ENCODE measurements at regions not wholly inside any gene's neighbourhood (a gene's known extent, or its start where the extent isn't known, plus 50 kb on each side); places are given as distances from the start of the nearest gene placed in this dataset.

DNA sequence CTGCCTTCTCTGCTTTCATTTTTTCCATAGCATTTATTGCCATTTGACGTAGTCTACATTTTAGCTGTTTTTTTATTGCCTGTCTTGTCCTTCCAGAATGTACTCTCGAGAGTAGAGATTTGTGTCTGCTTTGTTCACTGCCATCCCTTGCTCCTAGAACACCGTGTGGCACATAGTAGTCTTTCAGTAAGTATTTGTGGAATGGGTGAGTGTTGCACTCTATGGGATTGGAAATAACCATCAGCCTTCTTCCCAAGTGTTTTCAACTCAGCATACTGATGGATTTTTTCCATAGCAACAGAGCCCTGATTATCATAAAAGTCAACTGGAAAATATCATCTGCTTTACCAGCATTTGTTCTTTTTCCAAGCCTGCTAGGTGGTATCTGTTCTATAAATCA is 462.6 kb downstream of the ENC1 start:
- DNase-seq: no peak

DNA sequence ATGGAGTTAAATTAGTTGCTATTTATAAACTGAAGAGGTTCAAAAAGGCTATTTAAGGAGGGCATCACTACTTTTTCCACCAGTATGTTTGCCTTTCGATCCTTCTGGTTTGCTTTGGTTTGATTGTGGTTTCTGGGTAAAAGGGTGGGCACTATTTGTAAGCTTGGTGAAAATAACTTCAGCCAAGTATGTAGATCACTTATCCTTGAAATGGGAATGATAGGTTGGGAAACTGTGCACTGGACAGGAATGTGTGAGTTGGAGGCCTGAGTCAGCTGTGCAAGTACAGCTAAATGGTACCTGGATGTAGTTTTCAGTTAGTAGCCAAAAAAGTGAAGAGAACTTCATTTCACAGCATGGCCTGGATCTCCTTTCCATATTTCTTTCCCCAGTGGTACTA is 466.2 kb downstream of the ENC1 start:
- DNase-seq: no peak

GRCh38 chr5:74173665-74174064 is 466.9 kb downstream of the ENC1 start:
- no peak for DNase-seq

GRCh38 chr5:74173241-74173640 is 467.3 kb downstream of the ENC1 start:
- no peak for DNase-seq

DNA sequence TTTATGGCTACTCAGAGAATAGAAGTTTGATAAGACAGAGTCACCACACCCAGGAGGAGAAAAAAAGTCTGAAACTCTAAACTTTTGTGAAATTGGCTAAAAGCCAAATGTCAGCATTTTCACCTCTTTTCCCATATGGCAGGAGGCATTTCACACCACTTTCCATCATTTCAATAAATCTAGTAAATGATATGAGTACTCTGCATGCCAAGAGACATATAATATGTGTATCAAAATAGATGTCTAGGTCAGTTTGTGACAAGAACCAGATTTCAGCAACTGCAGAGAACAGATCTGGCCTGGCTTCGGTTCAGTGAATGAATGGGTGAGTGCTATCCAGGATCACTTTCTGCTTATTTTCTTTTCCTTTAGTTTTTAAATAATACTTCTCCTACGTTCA is 470.8 kb downstream of the ENC1 start:
- no peak for DNase-seq

DNA sequence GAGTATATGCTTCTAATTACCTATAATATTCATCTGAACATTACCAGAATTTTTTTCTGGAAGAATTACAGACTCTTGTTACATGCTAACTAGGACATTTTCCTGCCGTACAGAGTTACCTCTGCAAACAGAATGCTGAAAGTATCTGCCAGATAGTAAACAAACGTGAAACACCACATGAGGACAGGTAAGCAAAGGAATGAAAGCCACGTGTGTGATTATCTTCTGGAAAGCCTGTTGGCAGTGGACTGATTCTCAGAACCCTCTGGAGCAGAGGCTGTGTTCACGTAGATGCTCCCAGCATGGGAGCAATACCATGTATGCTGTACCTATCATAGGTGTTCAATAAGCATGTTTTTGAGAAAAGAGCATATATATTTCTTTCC is 472.6 kb downstream of the ENC1 start:
- no peak for DNase-seq

DNA sequence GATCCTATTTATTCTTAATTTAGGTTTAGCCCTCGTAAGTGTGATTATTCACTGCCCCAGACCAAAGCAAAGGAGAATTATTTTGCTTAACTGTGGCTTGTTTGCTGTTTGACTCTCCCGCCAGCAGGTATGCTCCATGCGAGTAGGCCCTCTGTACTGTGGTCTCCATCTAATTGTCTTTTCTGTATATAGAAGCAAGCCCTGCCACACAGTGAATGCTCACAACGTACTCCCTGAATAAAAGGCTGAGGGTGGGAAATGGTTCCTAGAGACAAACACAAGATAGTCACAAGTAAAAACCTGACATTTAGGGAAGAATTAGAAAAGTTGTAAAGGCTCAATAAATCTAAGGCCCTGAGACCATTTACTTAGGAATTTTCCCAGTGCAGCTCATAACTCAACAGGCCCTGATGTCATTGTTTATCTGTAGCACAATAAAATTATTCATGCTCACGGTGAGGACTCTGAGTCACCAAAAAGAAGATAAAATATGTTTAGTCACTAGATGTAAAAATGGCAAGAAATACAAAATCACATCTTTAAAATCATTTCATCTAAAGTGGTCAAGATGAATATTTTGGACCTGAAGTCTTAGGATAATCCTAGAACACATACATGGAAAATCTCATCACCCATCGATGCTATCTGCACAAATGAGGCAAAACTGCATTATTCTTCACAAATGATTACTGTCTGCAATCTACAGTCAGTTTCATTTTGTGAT is 473.2 kb downstream of the ENC1 start:
- DNase-seq: peak in 2 of 3 donors; percentile 14 to 24

- peak in 2 of 3 donors; percentile 5 to 12 for DNase-seq
Observed at GRCh38 chr5:74166064-74166463, 474.5 kb downstream of the ENC1 start.

DNA sequence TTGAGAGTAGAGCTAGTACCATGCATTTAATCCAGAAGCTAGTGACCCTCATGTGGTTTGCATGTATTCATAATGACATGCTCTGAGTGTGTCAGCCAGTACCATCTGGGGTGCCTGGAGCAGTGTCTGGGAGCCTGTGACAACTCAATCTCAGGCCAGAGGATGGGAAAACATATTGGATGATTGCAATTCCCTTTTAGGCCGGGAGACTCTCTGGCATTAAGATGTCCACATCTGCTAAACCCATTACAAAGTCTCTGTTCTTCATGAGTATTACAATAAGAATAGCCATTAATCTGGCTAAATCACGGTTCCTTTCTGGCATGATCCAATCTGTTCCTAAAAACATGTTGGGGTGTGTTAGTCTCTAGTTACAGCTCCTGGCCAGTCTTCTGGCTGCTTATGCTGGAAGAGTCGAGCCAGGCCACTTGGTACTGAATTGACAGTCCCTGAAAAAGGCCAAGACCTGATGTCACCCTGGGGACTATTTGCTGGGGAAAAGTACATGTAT is 475.7 kb downstream of the ENC1 start:
- DNase-seq: no peak

DNA sequence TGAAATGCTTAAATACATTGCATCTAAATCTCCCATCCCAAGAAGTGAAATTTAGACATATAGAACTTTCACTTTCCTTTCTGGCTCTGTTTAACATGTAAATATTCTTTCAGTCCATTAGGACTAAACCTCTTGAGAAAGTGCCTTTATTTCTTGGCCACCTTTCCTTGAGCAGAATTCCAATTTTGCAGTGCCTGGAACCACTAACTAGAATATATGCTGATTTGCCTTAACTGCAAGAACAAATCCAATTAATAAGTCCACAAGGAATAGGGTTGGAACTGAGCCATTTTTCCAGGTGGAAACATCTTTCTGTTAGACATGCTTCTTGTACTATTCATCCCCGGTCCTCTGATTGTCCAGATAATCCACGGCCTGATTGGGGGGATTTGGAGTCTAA is 478.0 kb downstream of the ENC1 start:
- DNase-seq: no peak

DNA sequence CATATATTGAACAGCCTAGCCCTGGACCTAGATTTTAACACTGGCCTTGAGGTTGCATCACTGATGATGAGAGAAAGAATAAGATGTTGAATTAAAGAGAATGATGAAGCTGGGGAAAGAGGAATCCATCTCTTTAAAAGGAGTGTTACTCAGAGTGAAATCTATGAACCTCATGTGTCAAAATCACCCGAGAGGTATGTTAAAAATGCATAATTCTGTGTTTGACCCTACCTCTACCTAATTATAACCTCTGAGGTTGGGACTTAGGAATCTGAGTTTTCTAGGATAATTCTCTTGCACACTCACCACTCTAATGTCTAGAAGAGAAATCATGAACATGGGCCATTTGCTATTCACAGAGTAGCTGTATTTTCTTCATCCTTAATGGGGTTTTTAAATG is 479.4 kb downstream of the ENC1 start:
- no peak for DNase-seq

DNA sequence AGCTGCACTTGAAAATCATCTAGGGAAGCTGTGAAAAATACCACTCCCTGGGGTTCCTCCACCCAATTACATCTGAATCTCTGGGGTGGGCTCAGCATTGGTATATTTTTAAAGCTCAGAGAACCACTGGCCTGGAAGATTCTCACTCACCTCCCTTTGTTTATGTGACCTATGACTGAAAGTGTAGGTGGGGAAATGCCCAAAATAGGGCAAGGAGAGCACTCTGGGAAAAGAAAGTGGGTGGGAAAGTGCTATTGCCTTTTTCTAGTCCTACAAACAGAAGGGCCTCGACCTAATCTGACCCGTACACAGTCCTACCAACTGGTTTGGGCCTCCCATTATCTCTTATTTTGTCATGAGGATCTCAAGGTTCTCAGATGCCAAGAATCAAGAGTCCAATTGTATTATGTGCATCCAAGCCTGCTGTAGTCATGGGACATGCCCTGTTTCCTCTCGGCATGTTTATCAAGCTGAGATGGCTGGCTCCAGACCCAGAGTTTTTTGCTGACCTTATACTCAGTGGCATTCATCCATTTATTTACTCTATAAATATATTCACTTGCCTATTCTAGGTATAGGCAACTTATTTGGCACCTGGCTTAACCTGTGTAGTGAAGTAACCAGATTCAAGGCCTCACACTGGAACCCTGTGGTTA is 483.7 kb downstream of the ENC1 start:
- peak; percentile 47 to 54 (median 52) for DNase-seq

DNA sequence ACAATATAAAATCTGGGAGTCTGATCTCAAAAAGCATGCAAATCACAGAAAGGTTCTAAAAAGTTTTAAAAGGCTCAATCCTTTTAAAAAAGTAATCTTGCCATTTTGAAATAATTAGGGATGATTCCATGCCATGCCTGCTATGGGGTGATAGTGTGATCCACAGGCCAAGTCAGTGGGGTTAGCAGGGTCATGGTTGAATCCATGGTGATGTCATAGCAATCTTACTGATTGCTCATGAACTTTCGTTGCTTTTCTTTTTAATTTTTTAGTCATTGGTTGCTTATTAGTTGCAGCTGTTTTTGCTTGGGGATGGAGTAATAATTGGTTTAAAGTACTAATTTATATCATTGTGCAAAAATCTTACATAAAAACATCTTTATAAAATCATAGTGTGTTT is 485.0 kb downstream of the ENC1 start:
- DNase-seq: no peak

GRCh38 chr5:74154526-74154925 is 486.0 kb downstream of the ENC1 start:
- no peak for DNase-seq

DNA sequence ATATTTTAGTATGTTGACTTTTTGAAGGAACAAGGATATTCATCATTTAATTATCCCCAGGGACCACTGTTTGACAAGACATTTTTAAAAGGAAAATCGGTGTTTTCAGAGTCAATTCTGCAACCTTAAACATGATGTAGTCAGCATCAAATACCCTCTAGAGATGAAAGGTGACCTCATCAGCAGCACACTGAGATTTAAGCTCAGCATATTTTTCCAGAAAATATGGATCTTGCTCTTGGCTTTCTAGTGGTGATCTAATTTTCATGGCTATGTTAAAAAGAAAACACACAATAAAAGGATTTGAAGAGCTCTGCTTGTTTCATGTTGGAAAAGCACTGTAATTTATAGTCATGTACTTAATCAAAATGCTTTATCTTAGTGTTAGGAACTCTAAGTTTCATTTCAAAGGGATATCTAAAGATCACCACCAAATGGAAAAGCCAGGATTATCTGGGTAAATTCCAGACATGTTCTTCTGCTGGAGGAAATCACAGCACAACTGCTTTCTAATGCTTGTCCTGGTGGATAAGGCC is 487.2 kb downstream of the ENC1 start:
- no peak for DNase-seq

DNA sequence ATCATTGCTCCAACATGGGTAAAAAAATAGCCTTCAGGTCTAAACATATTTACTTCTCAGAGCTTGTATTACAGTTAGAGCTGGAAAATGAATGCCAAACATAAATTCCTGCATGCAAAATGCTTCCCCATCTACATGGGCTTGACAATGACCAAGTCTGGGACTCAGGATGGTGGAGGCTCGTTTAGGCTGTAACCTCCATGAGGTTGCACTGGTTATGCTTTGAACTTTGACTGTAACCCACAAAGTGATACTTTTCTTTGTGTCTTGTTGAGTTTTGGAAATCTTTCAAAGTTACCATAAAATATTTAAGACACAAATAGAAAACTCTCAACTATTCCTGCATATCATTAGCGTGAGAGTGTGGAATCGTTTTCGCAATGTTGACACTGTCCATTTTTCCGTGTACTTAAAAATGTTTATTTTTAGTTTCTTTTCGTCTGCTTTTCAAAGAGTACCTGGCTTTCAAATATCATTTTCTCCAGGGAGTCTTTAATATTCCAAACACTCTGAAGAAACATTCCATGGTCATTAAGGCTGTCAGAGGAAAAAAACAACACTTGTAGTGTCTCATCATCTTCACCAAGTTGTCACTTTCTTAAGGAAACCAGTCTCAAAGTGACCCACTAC is 487.8 kb downstream of the ENC1 start:
- no peak for DNase-seq

DNA sequence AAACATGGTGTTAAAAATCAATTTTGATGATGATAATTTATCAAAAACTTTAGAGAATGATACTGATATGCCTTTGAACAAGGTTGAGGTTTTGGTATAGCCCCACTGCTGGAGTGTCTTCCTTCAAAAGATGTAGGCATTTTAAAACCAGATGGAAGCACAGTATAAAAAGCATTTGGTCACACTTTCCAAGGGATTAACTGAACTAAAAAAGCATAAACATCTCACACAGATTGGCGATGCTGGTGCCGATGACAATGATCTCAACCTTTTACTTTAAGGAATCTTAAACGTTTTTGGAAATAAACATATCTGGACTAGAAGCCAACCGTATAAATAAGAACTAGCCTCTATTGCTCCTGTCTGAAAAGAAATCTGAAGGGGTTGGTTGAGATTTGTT is 488.4 kb downstream of the ENC1 start:
- DNase-seq: no peak

DNA sequence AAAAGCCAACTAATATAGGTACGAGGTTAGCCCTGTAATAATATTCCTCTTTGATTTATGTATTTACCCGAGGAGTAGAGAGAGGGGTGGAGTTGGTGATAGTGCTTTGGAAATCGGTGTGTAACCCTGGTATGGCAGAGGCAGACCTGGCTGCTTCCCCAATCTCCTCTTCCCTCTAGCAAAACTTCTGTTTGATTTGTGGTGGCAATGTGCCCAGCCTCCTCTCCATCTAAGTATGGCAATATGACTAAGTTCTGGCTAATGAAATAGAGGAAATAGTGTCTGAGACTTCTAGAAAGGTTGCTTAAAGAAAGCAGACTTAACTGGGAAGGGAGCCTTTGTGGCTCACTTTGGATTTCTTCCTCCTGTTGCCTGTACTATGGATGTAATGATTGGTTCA is 491.1 kb downstream of the ENC1 start:
- peak; percentile 71 to 76 (median 71) for DNase-seq

GRCh38 chr5:74148321-74148720 is 492.2 kb downstream of the ENC1 start:
- DNase-seq: no peak

- DNase-seq: no peak
Observed at GRCh38 chr5:74146796-74147195, 493.7 kb downstream of the ENC1 start.

- DNase-seq: no peak
Observed at GRCh38 chr5:74145951-74146350, 494.6 kb downstream of the ENC1 start.

DNA sequence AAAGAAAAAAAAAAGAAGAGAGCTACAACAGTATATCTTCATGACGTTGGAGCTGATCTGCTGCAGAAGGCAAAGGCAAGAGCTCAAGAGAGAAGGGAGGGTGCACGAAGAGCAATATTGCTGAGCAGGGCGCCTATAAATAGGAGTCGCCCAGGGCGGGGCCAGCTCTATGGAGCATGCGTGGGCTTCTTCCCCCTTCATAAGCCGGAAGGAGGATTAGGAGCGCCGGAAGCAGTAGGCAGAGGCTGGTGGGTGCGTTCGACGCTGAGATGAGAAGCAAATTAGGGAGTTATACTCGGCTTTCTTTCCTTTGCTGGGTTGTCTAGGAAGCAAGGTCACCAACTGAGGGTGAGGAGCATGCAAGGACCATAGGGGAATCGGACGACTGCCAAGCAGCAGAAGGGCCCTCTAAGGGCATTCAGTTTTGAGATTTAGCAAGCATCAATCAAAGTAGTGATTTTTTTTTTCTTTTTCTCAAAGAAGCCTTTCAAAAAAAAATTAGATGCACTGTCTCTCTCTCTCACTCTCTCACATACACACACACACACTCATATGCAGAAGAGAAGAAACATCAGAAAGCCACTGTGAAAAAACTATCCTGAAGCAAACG is 496.7 kb downstream of the ENC1 start:
- DNase-seq: no peak

DNA sequence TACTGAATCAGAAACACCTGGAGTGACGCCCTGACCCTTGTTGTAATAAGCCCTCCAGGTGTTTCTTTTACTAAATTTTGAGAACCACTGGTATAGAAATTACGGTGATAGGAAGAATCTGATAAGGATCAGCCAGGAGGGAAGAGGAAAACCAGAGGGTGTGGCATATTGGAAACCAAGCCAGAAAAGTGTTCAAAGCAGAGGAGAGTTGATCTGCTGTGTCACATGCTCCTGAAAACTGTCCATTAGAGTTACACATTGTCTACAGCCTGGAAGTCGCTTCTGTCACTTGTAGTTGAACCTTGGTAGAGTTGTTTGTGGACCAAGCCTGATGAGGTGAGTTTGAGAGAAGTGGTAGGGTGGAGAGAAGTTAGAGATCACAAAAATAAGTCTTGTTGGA is 497.4 kb downstream of the ENC1 start:
- no peak for DNase-seq
